HG03066 (cell line): ENCODE measurements at regions not wholly inside any gene's neighbourhood (a gene's known extent, or its start where the extent isn't known, plus 50 kb on each side); places are given as distances from the start of the nearest gene placed in this dataset.
"Not testable (repeated sequence)": the region's sequence is repeated elsewhere in the genome, so short reads cannot be mapped to it uniquely, and the experiment has no call there.

Experiments
- ATAC-seq: cut with Tn5 transposase; IDR thresholded peaks from one replicate; pipeline ENCODE4 v1.9.1; 2021; ENCODE audit warnings: low read depth; ENCODE audit not compliant: unreplicated experiment

GRCh38 chr1:72371259-72372035, 89.1 kb upstream of the NEGR1 start:
- ATAC-seq = no peak

DNA sequence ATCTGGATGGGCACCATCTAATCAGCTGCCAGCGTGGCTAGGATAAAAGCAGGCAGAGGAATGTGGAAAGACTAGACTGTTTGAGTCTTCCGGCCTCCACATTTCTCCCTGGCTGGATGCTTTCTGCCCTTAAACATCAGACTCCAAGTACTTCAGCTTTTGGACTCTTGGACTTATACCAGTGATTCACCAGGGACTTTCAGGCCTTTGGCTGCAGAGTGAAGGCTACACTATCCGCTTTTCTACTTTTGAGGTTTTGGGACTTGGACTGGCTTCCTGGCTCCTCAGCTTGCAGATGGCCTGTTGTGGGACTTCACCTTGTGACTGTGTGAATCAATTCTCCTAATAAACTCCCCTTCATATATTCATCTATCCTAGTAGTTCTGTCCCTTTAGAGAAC, 88.5 kb upstream of the NEGR1 start:
- not testable (repeated sequence) for ATAC-seq

DNA sequence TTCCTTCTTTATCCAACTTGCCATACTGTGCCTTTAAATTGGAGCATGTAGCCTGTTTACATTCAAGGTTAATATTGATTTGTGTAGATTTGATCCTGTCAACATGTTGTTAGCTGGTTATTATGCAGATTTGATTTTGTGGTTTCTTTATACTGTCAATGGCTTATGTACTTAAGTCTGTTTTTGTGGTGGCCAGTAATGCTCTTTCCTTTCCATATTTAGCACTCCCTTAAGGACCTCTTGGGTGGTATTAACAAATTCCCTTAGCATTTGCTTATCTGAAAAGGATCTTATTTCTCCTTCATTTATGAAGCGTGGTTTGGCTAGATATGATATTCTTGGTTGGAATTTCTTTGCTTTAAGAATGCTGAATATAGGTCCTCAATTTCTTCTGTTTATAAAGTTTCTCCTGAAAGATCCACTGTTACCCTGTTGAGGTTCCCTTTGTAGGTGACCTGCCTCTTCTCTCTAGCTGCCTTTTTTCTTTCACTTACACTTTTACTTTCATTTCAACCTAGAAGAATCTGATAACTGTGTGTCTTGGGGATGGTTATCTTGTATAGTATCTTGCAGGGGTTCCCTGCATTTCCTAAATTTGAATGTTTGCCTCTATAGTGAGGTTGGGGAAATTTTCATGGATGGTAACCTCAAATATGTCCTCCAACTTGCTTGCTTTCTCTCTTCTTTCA, 86.9 kb upstream of the NEGR1 start:
- no peak for ATAC-seq

- ATAC-seq = no peak
These were observed 84.1 kb upstream of the NEGR1 start for GRCh38 chr1:72366466-72366865.

DNA sequence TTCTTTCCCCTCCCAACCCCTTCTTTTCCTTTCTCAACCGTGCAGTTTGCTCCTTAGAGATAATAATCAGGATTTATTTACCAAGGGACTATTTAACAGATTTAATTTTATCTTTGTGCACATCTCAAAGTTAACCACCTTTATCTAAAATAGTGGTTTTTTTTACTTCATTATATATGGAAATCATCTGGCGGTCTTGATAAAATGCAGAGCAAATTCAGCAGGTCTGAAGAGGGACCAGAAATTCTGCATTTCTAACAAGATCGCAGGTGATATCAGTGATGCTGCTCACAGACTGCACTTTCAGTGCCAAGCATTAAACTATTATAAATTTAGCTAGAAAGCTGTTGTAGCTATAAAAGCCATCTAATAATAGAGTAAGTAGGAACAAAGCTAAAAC, 83.4 kb upstream of the NEGR1 start:
- no peak for ATAC-seq

GRCh38 chr1:72362538-72362937, 80.2 kb upstream of the NEGR1 start:
- no peak for ATAC-seq

DNA sequence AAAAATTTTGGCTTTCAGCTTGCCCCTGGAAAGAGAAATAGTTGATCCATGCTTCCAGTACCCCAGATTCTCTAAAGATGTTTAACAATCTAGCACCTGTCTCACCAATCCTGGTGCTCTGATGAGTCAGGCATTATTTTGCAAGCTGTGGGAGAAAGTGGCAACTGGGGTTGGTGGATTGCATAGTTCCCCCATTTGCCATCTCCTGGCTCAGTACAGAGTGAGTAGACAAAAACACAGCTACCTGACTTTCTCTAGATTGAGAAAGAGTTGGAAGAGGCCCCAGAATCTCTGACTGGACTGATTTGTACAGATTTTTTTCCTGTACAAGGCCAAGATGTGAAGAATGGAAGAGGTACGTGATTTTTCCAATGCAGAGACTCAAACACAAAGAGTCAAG, 75.1 kb upstream of the NEGR1 start:
- ATAC-seq = no peak

DNA sequence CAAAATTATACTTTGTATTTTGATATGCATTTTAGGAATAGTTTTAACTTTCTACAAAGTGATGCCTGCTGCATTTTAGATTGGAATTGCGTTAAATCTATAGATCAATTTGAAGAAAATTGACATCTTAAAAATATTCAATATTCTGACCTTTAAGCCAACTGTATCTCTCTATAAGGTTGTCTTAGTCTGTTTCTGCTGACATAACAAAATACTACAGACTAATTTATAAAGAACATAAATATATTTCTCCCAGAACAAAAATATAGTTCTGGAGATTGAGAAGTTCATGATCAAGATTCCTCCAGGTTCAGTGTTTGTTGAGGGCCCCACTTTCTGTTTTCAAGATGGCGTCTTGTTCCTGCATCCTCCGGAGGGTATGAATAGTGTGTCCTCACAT, 73.6 kb upstream of the NEGR1 start:
- no peak for ATAC-seq

DNA sequence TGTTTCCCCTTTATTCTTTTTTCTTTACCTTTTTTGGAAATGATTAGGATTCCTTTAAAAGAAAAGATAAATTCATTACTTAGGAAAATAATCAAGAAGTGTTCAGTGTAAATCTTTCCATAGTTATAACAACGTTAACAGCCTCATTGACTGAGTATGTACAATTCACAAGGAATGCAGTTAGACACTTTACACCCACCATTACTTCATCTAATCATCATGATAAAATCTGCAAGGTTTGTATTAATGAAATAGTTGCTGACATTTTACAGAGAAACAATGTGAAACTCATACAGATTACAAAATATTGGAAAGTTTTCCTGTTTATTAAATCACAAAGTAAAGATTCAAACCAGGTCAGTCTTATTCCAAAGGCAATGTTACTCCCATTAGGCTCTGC, 59.3 kb upstream of the NEGR1 start:
- no peak for ATAC-seq

DNA sequence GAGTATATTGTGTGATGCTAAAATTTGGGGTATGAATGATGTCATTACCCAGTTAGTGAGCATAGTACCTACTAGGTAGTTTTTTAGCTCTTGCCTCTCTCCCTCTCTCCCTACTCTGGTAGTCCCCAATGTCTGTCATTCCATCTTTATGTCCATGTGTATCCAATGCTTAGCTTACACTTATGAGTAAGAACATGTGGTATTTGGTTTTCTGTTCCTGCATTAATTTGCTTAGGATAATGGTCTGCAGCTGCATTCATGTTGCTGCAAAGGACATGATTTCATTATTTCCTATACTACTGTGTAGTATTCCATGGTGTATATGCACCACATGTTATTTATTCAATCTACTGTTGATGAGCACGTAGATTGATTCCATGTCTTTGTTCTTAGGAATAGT, 54.4 kb upstream of the NEGR1 start:
- ATAC-seq = no peak
